Lower leg skin (tissue), 4 donors: ENCODE measurements at regions not wholly inside any gene's neighbourhood (a gene's known extent, or its start where the extent isn't known, plus 50 kb on each side); places are given as distances from the start of the nearest gene placed in this dataset.

ENCODE experiments used
- DNase-seq, 2 donors: peaks; one replicate each; pipeline ENCODE4 v3.0.0-alpha.2; 2019; ENCODE audit warnings: low spot score in 2 of 2
- H3K4me3 ChIP-seq: fragments of 200-600 bp; sonication (generic); 2 replicates; pipeline ENCODE4 v1.5.1; 2017; ENCODE audit warnings: mild to moderate bottlenecking, low read depth; ENCODE audit not compliant: poor library complexity, severe bottlenecking
- CTCF ChIP-seq, 3 donors: fragments of 450-650 bp; IDR thresholded peaks; one replicate each; pipeline ENCODE4 v1.5.1; 2016; ENCODE audit warnings: antibody characterized with exemption in 3 of 3, mild to moderate bottlenecking in 3 of 3, moderate library complexity in 2 of 3
- POLR2A ChIP-seq, 2 donors: fragments of 450-650 bp; IDR thresholded peaks; one replicate each; pipeline ENCODE4 v1.6.1; 2016 to 2017; ENCODE audit warnings: antibody characterized with exemption in 2 of 2, mild to moderate bottlenecking in 1 of 2, moderate library complexity in 1 of 2
- WGBS, 2 donors: methylation state at CpG; one replicate each; pipeline ENCODE4 v1.1.5; 2018; 5-methylcytosine and 5-hydroxymethylcytosine counted together
- intact Hi-C: fragments of 100-400 bp; cut with DNase I; formaldehyde crosslinking; loops from one replicate; pipeline ENCODE4 v1.15.0; 2023; ENCODE audit warnings: low total_unique reads

DNA sequence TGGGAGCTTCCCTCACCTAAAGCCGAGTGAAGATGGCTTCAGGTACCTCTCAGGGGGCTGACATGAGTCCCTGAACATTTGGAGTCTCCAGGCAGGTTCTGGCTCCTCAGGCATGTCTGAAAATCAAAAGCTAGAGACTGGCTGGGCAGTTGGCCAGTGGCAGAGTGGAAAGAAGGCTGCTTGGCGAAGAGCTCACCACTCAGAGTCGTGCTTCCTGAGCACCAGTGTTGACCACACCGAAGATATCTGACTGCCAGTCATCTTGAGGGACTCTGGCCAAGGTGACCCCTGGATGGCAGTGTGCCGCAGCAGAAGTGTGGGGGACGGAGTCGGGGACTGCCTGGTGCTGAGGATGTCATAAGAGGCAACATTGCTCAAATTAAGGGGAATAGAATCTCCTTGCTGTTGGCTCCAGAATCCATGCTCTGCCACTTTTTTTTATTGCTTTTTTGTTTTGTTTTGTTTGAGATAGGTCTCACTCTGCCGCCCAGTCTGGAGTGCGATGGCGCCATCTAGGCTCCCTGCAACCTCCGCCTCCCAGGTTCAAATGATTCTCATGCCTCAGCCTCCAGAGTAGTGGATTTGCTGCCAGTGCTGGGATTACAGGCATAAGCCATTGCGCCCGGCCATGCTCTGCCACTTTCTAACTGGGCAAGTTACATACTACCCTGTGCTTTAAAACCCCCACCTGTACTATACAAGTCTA is 172.5 kb upstream of the GATB start:
- WGBS, 2 donors: 84 to 92% methylated on average over 13 of the region's 13 CpGs
- TF ChIP-seq CTCF (IDR thresholded peaks at IDR 0.05) (no peak), POLR2A (IDR thresholded peaks at IDR 0.05) (no peak)
- no peak overlapping the region for H3K4me3 ChIP-seq
- no peak for DNase-seq
- intact Hi-C loops: no loop called here

DNA sequence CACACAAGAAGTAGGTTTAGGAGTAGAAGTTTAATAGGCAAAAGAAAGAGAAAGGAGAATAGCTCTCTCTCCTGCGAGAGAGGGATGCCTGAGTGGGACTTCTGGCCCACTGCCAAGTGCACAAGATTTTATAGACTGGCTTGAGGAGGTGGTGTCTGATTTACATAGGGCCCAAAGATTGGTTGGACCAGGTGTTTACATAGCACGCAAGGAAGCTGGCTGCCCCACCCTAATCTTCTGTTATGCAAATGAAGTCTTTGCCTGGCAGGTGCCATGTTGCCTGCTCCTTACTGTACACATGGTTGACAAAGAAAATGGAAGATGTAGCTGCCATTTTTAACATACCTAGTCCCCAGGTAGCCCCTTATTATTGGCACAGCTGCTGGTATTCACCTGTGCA is 170.8 kb upstream of the GATB start:
- no peak overlapping the region for H3K4me3 ChIP-seq
- intact Hi-C loops: no loop called here
- WGBS, 2 donors: 58 to 70% methylated on average over 2 of the region's 2 CpGs
- DNase-seq: no peak
- TF ChIP-seq CTCF (IDR thresholded peaks at IDR 0.05): no peak
- no peak for TF ChIP-seq POLR2A (IDR thresholded peaks at IDR 0.05)

- intact Hi-C loops: no loop called here
- H3K4me3 ChIP-seq: no peak overlapping the region
- WGBS, 2 donors: 63 to 69% methylated on average over 2 of the region's 2 CpGs
- no peak for TF ChIP-seq POLR2A (IDR thresholded peaks at IDR 0.05)
- no peak for TF ChIP-seq CTCF (IDR thresholded peaks at IDR 0.05)
- no peak for DNase-seq
Observed at GRCh38 chr4:151930372-151930771, 169.6 kb upstream of the GATB start.

DNA sequence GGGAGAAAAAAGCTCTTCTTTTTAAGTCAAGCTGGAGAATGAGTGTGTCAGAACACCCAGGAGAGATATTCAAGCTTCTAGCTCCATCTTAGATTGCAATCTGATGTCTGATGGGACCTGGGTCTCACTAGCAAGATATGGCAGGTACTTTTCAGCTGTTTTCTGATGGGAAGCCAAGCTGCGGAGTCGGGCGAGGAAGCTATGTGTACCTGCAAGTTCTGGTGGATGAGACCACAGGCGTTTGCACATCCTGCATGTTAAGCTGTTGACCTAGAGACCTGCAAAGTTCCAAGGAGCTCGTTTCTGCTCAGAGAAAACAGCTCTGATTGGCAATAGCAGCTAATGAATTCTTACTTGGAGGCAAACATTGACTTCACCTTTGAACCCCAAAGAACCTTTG is 167.3 kb upstream of the GATB start:
- no peak for DNase-seq
- TF ChIP-seq POLR2A (IDR thresholded peaks at IDR 0.05) (no peak), CTCF (IDR thresholded peaks at IDR 0.05) (no peak)
- intact Hi-C loops: no loop called here
- H3K4me3 ChIP-seq: no peak overlapping the region
- 67 to 76% methylated on average over 5 of the region's 5 CpGs for WGBS, 2 donors

- WGBS, 2 donors: 74 to 76% methylated on average over 5 of the region's 5 CpGs
- no peak for DNase-seq
- intact Hi-C loops: no loop called here
- TF ChIP-seq POLR2A (IDR thresholded peaks at IDR 0.05) (no peak), CTCF (IDR thresholded peaks at IDR 0.05) (no peak)
- no peak overlapping the region for H3K4me3 ChIP-seq
Observed at GRCh38 chr4:151922811-151923210, 162.0 kb upstream of the GATB start.

GRCh38 chr4:151922306-151922705 is 161.5 kb upstream of the GATB start:
- TF ChIP-seq CTCF (IDR thresholded peaks at IDR 0.05): no peak
- no peak for TF ChIP-seq POLR2A (IDR thresholded peaks at IDR 0.05)
- intact Hi-C loops: no loop called here
- 80 to 84% methylated on average over 4 of the region's 4 CpGs for WGBS, 2 donors
- no peak overlapping the region for H3K4me3 ChIP-seq
- no peak for DNase-seq
